Upper lobe of right lung (tissue), 1 donor: ENCODE measurements at regions not wholly inside any gene's neighbourhood (a gene's known extent, or its start where the extent isn't known, plus 50 kb on each side); places are given as distances from the start of the nearest gene placed in this dataset.

Source experiments
- ATAC-seq: fragments of 200-7000 bp; cut with Tn5 transposase; one replicate; pipeline ENCODE4 v1.9.1; 2020; ENCODE audit warnings: mild to moderate bottlenecking, moderate library complexity
- DNase-seq: peaks from one replicate; pipeline ENCODE4 v3.0.0-alpha.2; 2020
- H3K27ac ChIP-seq: fragments of 200-600 bp; one replicate; pipeline ENCODE4 v1.8.0; 2022
- H3K27me3 ChIP-seq: fragments of 200-600 bp; one replicate; pipeline ENCODE4 v1.8.0; 2022; ENCODE audit warnings: mild to moderate bottlenecking
- H3K36me3 ChIP-seq: fragments of 200-600 bp; one replicate; pipeline ENCODE4 v1.8.0; 2022
- H3K4me1 ChIP-seq: fragments of 200-600 bp; one replicate; pipeline ENCODE4 v1.8.0; 2022
- H3K4me3 ChIP-seq: fragments of 200-600 bp; one replicate; pipeline ENCODE4 v1.8.0; 2022; ENCODE audit warnings: mild to moderate bottlenecking
- H3K9me3 ChIP-seq: fragments of 200-600 bp; one replicate; pipeline ENCODE4 v1.8.0; 2022
- CTCF ChIP-seq: fragments of 200-600 bp; IDR thresholded peaks from one replicate; pipeline ENCODE4 v1.8.0; 2022; ENCODE audit warnings: antibody characterized with exemption
- intact Hi-C: fragments of 100-400 bp; cut with DNase I; formaldehyde crosslinking; loops from one replicate; pipeline ENCODE4 v1.11.0; 2022
- donor health status: DM: no; HTN: yes; CAD: no; lungs with severe emphysema.

- ATAC-seq: no peak
- no peaks in the 10 kb centered on the region for H3K27me3 ChIP-seq
- no peak overlapping the region for H3K27ac ChIP-seq
- no peaks in the 10 kb centered on the region for H3K36me3 ChIP-seq
- no peaks in the 10 kb centered on the region for H3K4me1 ChIP-seq
- intact Hi-C loops: no loop called here
- no peak for DNase-seq
- H3K9me3 ChIP-seq: no peaks in the 10 kb centered on the region
- TF ChIP-seq CTCF: no peak
- H3K4me3 ChIP-seq: no peak overlapping the region
These were observed 102.5 kb downstream of the FSCB start for GRCh38 chr14:44404599-44404998.

- DNase-seq: no peak
- TF ChIP-seq CTCF: no peak
- intact Hi-C loops: no loop called here
- no peak overlapping the region for H3K27ac ChIP-seq
- no peaks in the 10 kb centered on the region for H3K9me3 ChIP-seq
- H3K4me1 ChIP-seq: no peaks in the 10 kb centered on the region
- H3K27me3 ChIP-seq: no peaks in the 10 kb centered on the region
- no peaks in the 10 kb centered on the region for H3K36me3 ChIP-seq
- no peak for ATAC-seq
- no peak overlapping the region for H3K4me3 ChIP-seq
These were observed 103.0 kb downstream of the FSCB start for GRCh38 chr14:44404036-44404435.

- TF ChIP-seq CTCF: no peak
- Histone ChIP-seq H3K4me1 (no peaks in the 10 kb centered on the region), H3K4me3 (no peak overlapping the region), H3K27ac (no peak overlapping the region), H3K27me3 (no peaks in the 10 kb centered on the region), H3K36me3 (no peaks in the 10 kb centered on the region), H3K9me3 (no peaks in the 10 kb centered on the region)
- intact Hi-C loops: no loop called here
- no peak for DNase-seq
- no peak for ATAC-seq
These were observed 103.9 kb downstream of the FSCB start for GRCh38 chr14:44403193-44403592.

GRCh38 chr14:44396226-44396625 lies 110.9 kb downstream of the FSCB start:
- ATAC-seq (peak; percentile 74), DNase-seq (no peak)
- no peak for TF ChIP-seq CTCF
- H3K27ac ChIP-seq: no peak overlapping the region
- intact Hi-C loops: no loop called here
- no peaks in the 10 kb centered on the region for H3K36me3 ChIP-seq
- H3K4me3 ChIP-seq: no peak overlapping the region
- no peaks in the 10 kb centered on the region for H3K9me3 ChIP-seq
- no peaks in the 10 kb centered on the region for H3K4me1 ChIP-seq
- H3K27me3 ChIP-seq: no peaks in the 10 kb centered on the region

- Histone ChIP-seq H3K4me3 (no peak overlapping the region), H3K27me3 (no peaks in the 10 kb centered on the region), H3K27ac (no peak overlapping the region), H3K9me3 (no peaks in the 10 kb centered on the region), H3K36me3 (no peaks in the 10 kb centered on the region), H3K4me1 (no peaks in the 10 kb centered on the region)
- intact Hi-C loops: no loop called here
- DNase-seq: no peak
- ATAC-seq: no peak
- TF ChIP-seq CTCF: no peak
These were observed 114.1 kb downstream of the FSCB start for GRCh38 chr14:44392984-44393383.

- H3K27ac ChIP-seq: no peak overlapping the region
- intact Hi-C loops: no loop called here
- no peaks in the 10 kb centered on the region for H3K4me1 ChIP-seq
- H3K4me3 ChIP-seq: no peak overlapping the region
- ATAC-seq (no peak), DNase-seq (no peak)
- H3K9me3 ChIP-seq: no peaks in the 10 kb centered on the region
- TF ChIP-seq CTCF: no peak
- no peaks in the 10 kb centered on the region for H3K27me3 ChIP-seq
- no peaks in the 10 kb centered on the region for H3K36me3 ChIP-seq
These were observed 118.8 kb downstream of the FSCB start for GRCh38 chr14:44388306-44388705.
